SJSA1 (cell line): ENCODE measurements at regions not wholly inside any gene's neighbourhood (a gene's known extent, or its start where the extent isn't known, plus 50 kb on each side); places are given as distances from the start of the nearest gene placed in this dataset.

Source experiments
- DNase-seq, 2 experiments: peaks; one replicate each; pipeline ENCODE4 v3.0.0-alpha.2; 2015 to 2020; ENCODE audit warnings: low spot score in 2 of 2, low read depth in 1 of 2
- H3K27ac ChIP-seq: fragments of 250-450 bp; sonication (Bioruptor Pico); 2 replicates; pipeline ENCODE4 v1.5.1; 2020; ENCODE audit warnings: mild to moderate bottlenecking, moderate library complexity
- H3K27me3 ChIP-seq: fragments of 250-450 bp; sonication (Bioruptor Pico); replicated peaks from 2 replicates; pipeline ENCODE4 v1.5.1; 2020; ENCODE audit warnings: mild to moderate bottlenecking, moderate library complexity
- H3K36me3 ChIP-seq: fragments of 250-450 bp; sonication (Bioruptor Pico); 2 replicates; pipeline ENCODE4 v1.5.1; 2020; ENCODE audit warnings: mild to moderate bottlenecking
- H3K4me1 ChIP-seq: fragments of 250-450 bp; sonication (Bioruptor Pico); replicated peaks from 2 replicates; pipeline ENCODE4 v1.6.1; 2021; ENCODE audit warnings: mild to moderate bottlenecking
- H3K4me3 ChIP-seq: fragments of 250-450 bp; sonication (Bioruptor Pico); 2 replicates; pipeline ENCODE4 v1.5.1; 2020; ENCODE audit warnings: mild to moderate bottlenecking
- H3K9me3 ChIP-seq: fragments of 250-450 bp; sonication (Bioruptor Pico); replicated peaks from 2 replicates; pipeline ENCODE4 v1.5.1; 2020; ENCODE audit warnings: mild to moderate bottlenecking

- Histone ChIP-seq H3K27me3 (no peaks in the 10 kb centered on the region), H3K36me3 (no peaks in the 10 kb centered on the region), H3K27ac (no peak overlapping the region), H3K9me3 (no peaks in the 10 kb centered on the region), H3K4me1 (peaks cover 23% of the 10 kb centered on the region), H3K4me3 (no peak overlapping the region)
- no peak for DNase-seq
These were observed 309.3 kb downstream of the GPR37 start for GRCh38 chr7:124456286-124456685.

GRCh38 chr7:124452186-124452585, 313.4 kb downstream of the GPR37 start:
- no peak for DNase-seq
- no peak overlapping the region for H3K27ac ChIP-seq
- H3K9me3 ChIP-seq, result no peaks in the 10 kb centered on the region
- no peaks in the 10 kb centered on the region for H3K36me3 ChIP-seq
- no peaks in the 10 kb centered on the region for H3K27me3 ChIP-seq
- H3K4me3 ChIP-seq, result no peak overlapping the region
- no peaks in the 10 kb centered on the region for H3K4me1 ChIP-seq

DNA sequence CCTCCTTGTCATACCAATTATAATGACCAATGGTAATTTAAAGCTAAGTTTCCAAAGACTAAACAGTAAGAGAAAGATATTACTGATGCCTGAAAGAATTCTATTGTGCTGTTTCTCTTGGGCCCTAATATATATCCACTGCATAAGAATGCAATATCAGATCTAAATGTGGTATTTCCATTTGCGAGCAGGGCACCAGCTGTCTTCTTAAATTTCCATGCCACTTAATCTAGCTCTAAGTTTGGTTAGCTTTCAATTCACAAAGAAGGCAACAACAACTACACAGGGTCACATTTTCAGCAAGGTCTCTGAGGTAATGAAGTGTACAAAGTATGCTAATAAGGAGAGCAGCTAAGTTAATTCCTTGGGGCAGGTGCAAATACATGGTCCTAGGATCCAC, 315.7 kb downstream of the GPR37 start:
- Histone ChIP-seq H3K4me3 (no peak overlapping the region), H3K27ac (no peak overlapping the region), H3K36me3 (no peaks in the 10 kb centered on the region), H3K27me3 (no peaks in the 10 kb centered on the region), H3K9me3 (no peaks in the 10 kb centered on the region), H3K4me1 (no peaks in the 10 kb centered on the region)
- DNase-seq, result no peak

DNA sequence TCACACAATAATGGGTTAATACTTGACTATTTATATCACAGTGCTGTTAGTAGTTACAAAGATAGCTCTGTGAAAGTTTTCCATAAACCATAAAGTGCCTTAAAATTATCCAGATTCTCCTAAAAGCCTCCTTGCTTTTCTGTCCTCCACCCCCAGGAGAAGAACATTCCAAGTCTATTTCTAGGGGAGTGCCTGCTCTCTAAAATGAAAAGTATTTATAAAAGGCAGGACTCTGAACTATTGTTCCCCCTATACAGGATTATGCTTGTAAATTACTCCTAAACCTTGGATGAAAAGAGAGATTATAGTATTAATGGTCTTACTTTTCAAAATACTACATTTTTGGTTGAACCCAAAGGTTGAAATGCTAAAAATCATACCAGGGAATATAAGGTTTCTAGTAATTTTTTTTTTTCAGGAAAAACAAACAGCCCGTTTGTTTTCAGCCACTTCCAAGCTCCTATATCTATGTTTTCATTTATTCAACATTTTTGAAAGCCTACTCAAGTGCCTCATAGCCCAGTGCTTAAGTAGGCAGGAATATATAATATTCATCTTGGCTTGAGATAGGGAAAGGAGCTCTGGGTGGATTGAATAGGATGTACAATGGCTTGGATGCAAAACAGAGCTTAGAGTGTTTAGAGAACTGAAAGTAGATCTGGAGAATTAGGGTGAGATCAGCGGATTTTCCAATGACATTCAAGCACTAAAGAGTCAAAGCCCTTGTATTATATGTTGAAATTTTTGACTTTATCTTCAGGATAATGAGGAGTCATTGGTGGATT, 320.7 kb downstream of the GPR37 start:
- Histone ChIP-seq H3K27me3 (no peaks in the 10 kb centered on the region), H3K36me3 (no peaks in the 10 kb centered on the region), H3K4me1 (no peaks in the 10 kb centered on the region), H3K27ac (no peak overlapping the region), H3K4me3 (no peak overlapping the region), H3K9me3 (no peaks in the 10 kb centered on the region)
- no peak for DNase-seq

DNA sequence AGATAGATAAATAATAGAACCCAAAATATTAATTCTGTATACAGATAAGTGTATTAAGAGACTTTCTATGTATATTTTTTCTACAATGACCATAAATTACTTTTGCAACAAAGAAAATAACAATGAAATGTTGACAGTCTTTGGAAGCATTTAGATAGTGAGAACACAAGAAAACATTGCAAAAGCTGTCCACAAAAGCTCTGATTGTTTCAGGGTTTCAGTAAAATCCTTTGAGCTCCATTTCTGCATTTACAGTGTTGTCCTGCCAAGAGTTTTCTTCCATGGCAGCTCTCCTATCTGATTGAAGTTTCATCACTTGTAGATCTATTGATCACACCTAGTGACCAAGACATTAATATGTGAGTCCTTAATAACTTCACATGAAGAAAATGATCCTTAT, 321.8 kb downstream of the GPR37 start:
- Histone ChIP-seq H3K27me3 (no peaks in the 10 kb centered on the region), H3K36me3 (no peaks in the 10 kb centered on the region), H3K9me3 (no peaks in the 10 kb centered on the region), H3K27ac (no peak overlapping the region), H3K4me1 (no peaks in the 10 kb centered on the region), H3K4me3 (no peak overlapping the region)
- no peak for DNase-seq

DNA sequence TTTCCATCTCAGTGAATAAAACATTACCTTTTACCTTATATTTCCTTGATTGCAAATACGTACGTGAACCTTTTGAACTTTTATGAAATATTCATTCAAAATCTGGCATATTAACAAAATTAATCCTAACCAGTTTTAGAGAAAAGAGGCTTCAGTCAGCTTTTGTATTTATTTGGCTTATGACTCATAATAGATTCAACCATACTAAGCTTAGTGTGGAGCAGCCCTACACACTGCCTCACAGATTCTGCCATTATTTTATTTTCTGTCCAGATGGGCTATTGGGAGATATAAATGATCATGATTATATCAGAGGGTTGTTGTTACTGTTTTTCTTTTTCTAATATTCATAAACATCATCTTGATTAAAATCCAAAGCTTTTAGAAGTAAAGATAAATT, 325.5 kb downstream of the GPR37 start:
- Histone ChIP-seq H3K36me3 (no peaks in the 10 kb centered on the region), H3K27me3 (no peaks in the 10 kb centered on the region), H3K27ac (no peak overlapping the region), H3K4me3 (no peak overlapping the region), H3K9me3 (no peaks in the 10 kb centered on the region), H3K4me1 (no peaks in the 10 kb centered on the region)
- DNase-seq, result no peak

DNA sequence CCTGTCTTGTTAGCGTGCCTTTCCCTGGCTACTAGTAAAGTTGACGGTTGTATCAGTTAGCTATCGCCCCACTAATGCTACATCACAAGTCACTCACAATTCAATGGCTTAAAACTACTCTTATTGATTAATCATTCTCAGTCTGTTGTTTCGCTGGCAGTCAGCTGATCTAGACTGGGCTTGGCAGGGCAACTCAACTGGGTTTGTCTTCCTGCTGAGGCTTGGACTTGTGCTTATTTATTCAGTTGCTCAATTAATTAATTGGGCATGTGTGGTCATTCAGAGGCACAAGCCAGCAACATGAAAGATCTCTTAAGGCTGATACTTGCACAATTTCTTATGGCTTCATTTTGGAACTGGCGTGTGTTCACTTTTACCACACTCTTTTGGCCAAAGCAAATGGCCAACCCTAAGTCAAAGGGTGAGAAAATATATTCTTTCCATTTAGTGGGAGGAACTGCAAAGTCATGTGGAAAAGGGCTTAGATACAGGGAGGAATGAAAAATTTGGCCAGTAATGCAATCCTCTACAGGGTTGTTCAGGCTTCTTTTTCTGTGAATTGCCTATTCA, 333.5 kb downstream of the GPR37 start:
- no peak overlapping the region for H3K4me3 ChIP-seq
- no peak overlapping the region for H3K27ac ChIP-seq
- H3K36me3 ChIP-seq, result no peaks in the 10 kb centered on the region
- DNase-seq, result no peak
- no peaks in the 10 kb centered on the region; the same call in 1 of the 2 replicates for H3K27me3 ChIP-seq
- no peaks in the 10 kb centered on the region for H3K4me1 ChIP-seq
- no peaks in the 10 kb centered on the region for H3K9me3 ChIP-seq

DNA sequence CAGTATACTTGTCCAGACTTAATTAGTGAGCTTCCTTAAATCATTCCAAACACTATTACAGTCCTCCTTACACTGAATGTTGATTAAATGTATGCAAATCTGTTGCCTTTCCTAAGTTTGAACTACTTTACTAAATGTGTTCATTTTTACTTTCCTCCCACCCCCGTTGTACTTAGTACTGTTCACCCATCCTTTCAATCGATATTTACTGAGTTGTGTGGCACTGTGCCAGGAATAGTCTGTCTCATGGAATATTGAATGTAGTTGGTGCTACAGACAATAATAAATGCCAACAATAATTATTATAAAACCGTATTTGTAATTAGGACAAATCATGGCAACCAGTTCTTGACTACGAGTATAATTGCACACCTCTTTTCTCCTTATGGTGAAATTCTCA, 335.7 kb downstream of the GPR37 start:
- no peak overlapping the region for H3K4me3 ChIP-seq
- no peaks in the 10 kb centered on the region for H3K4me1 ChIP-seq
- H3K27me3 ChIP-seq, result no peaks in the 10 kb centered on the region; the same call in 1 of the 2 replicates
- no peaks in the 10 kb centered on the region for H3K36me3 ChIP-seq
- DNase-seq, result no peak
- no peak overlapping the region for H3K27ac ChIP-seq
- H3K9me3 ChIP-seq, result no peaks in the 10 kb centered on the region

GRCh38 chr7:124428781-124429180, 336.8 kb downstream of the GPR37 start:
- H3K4me1 ChIP-seq, result no peaks in the 10 kb centered on the region
- H3K27ac ChIP-seq, result no peak overlapping the region
- no peak for DNase-seq
- H3K4me3 ChIP-seq, result no peak overlapping the region
- no peaks in the 10 kb centered on the region; the same call in 1 of the 2 replicates for H3K27me3 ChIP-seq
- H3K9me3 ChIP-seq, result no peaks in the 10 kb centered on the region
- H3K36me3 ChIP-seq, result no peaks in the 10 kb centered on the region

DNA sequence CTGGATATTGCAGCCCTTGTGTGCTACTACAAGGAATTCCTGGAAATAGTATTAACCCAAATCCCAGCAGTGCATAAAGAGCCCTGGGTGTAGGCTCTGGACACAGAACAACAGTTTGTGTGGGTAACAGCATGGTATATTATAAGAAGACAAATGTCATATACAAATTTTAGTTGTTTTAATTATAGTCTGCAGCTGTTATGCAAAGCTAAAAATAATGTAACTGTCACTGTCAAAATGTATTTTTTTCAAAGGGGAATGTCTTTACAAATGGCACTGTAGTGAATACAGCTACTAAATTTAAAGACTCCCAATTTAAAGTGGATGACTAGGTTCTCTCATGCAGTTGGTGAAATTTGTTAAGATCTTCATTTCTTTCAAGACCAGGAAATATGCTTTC, 339.0 kb downstream of the GPR37 start:
- Histone ChIP-seq H3K4me1 (no peaks in the 10 kb centered on the region), H3K4me3 (no peak overlapping the region), H3K36me3 (no peaks in the 10 kb centered on the region), H3K9me3 (no peaks in the 10 kb centered on the region), H3K27ac (no peak overlapping the region), H3K27me3 (no peaks in the 10 kb centered on the region)
- no peak for DNase-seq

GRCh38 chr7:124423863-124424262, 341.7 kb downstream of the GPR37 start:
- DNase-seq, result no peak
- H3K4me3 ChIP-seq, result no peak overlapping the region
- H3K4me1 ChIP-seq, result no peaks in the 10 kb centered on the region
- H3K36me3 ChIP-seq, result no peaks in the 10 kb centered on the region
- H3K27me3 ChIP-seq, result no peaks in the 10 kb centered on the region
- H3K27ac ChIP-seq, result no peak overlapping the region
- no peaks in the 10 kb centered on the region for H3K9me3 ChIP-seq

DNA sequence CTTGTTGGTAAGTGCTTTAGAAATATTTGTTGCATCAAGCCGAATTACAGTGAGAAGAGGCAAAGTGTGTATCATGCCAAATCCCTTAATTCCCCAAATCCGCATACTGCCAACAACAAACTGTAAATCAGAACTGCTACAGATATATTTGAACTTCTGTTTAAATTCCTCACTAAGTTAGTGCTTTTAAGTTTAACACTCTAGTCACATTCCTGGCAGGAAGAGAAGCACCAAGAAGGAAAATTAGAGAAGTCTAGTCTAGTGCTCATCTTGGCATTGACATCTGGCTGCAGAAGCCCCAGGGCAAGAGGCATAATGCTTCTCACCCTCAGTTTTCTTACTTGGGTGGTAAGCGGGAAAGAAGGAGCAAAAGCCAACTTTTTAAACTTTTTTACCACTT, 343.5 kb downstream of the GPR37 start:
- Histone ChIP-seq H3K4me3 (no peak overlapping the region), H3K27ac (no peak overlapping the region), H3K27me3 (no peaks in the 10 kb centered on the region), H3K4me1 (no peaks in the 10 kb centered on the region), H3K9me3 (no peaks in the 10 kb centered on the region), H3K36me3 (no peaks in the 10 kb centered on the region)
- DNase-seq, result no peak

- Histone ChIP-seq H3K9me3 (no peaks in the 10 kb centered on the region), H3K27me3 (no peaks in the 10 kb centered on the region), H3K27ac (no peak overlapping the region), H3K4me3 (no peak overlapping the region), H3K36me3 (no peaks in the 10 kb centered on the region), H3K4me1 (no peaks in the 10 kb centered on the region)
- DNase-seq, result no peak
These were observed 345.2 kb downstream of the GPR37 start for GRCh38 chr7:124420367-124420766.

- Histone ChIP-seq H3K36me3 (no peaks in the 10 kb centered on the region), H3K27ac (no peak overlapping the region), H3K4me1 (no peaks in the 10 kb centered on the region), H3K4me3 (no peak overlapping the region), H3K9me3 (no peaks in the 10 kb centered on the region), H3K27me3 (no peaks in the 10 kb centered on the region)
- DNase-seq, result no peak
These were observed 352.6 kb downstream of the GPR37 start for GRCh38 chr7:124413029-124413428.

- Histone ChIP-seq H3K36me3 (no peaks in the 10 kb centered on the region), H3K27me3 (no peaks in the 10 kb centered on the region), H3K27ac (no peak overlapping the region), H3K9me3 (no peaks in the 10 kb centered on the region), H3K4me3 (no peak overlapping the region), H3K4me1 (no peaks in the 10 kb centered on the region)
- DNase-seq, result no peak
These were observed 353.1 kb downstream of the GPR37 start for GRCh38 chr7:124412531-124412930.
